GM23338 (cell line): ENCODE measurements at regions not wholly inside any gene's neighbourhood (a gene's known extent, or its start where the extent isn't known, plus 50 kb on each side); places are given as distances from the start of the nearest gene placed in this dataset.

Experiments
- ATAC-seq: fragments of 200-7000 bp; cut with Tn5 transposase; 3 replicates; pipeline ENCODE4 v1.9.1; 2020
- DNase-seq: peaks from one replicate; pipeline ENCODE4 v3.0.0-alpha.2; 2015; ENCODE audit warnings: low spot score
- H2AFZ ChIP-seq: fragments of 200-600 bp; sonication (generic); 2 replicates; pipeline ENCODE4 v1.8.0; 2016; ENCODE audit warnings: antibody characterized with exemption, mild to moderate bottlenecking, moderate library complexity
- H3F3A ChIP-seq: fragments of 200-600 bp; sonication (generic); replicated peaks from 2 replicates; pipeline ENCODE4 v1.8.0; 2017; ENCODE audit warnings: antibody characterized with exemption, mixed run types, low read depth
- H3K27ac ChIP-seq: fragments of 200-600 bp; sonication (generic); 2 replicates; pipeline ENCODE4 v1.6.1; 2016; ENCODE audit warnings: low read depth
- H3K27me3 ChIP-seq: fragments of 200-600 bp; sonication (generic); 2 replicates; pipeline ENCODE4 v1.8.0; 2016; ENCODE audit warnings: mild to moderate bottlenecking, mixed run types, moderate library complexity; ENCODE audit not compliant: insufficient read depth
- H3K36me3 ChIP-seq: fragments of 200-600 bp; sonication (generic); 2 replicates; pipeline ENCODE4 v1.8.0; 2016; ENCODE audit warnings: mild to moderate bottlenecking; ENCODE audit not compliant: insufficient read depth
- H3K4me1 ChIP-seq: fragments of 200-600 bp; sonication (generic); 2 replicates; pipeline ENCODE4 v1.8.0; 2016; ENCODE audit warnings: mild to moderate bottlenecking, moderate library complexity; ENCODE audit not compliant: insufficient read depth
- H3K4me2 ChIP-seq: fragments of 200-600 bp; sonication (generic); 2 replicates; pipeline ENCODE4 v1.7.1; 2017; ENCODE audit warnings: mixed run types
- H3K4me3 ChIP-seq: fragments of 200-600 bp; sonication (generic); 2 replicates; pipeline ENCODE4 v1.6.1; 2016; ENCODE audit warnings: mixed run types
- H3K79me2 ChIP-seq: fragments of 200-600 bp; sonication (generic); replicated peaks from 2 replicates; pipeline ENCODE4 v1.8.0; 2017; ENCODE audit warnings: mild to moderate bottlenecking; ENCODE audit not compliant: insufficient read depth
- H3K9me2 ChIP-seq: fragments of 200-600 bp; sonication (generic); 2 replicates; pipeline ENCODE4 v1.8.0; 2017; ENCODE audit not compliant: insufficient read depth
- H4K20me1 ChIP-seq: fragments of 200-600 bp; sonication (generic); replicated peaks from 2 replicates; pipeline ENCODE4 v1.8.0; 2017; ENCODE audit warnings: mild to moderate bottlenecking; ENCODE audit not compliant: insufficient read depth
- H3K27ac Mint-ChIP-seq: 2 replicates; pipeline ENCODE4 v1.8.0; 2020; ENCODE audit warnings: inconsistent platforms, mild to moderate bottlenecking, moderate library complexity, mixed read lengths
- H3K27me3 Mint-ChIP-seq: 3 replicates; pipeline ENCODE4 v1.8.0; 2022; ENCODE audit warnings: low read depth, mild to moderate bottlenecking, moderate library complexity, mixed read lengths, inconsistent platforms; ENCODE audit not compliant: insufficient read depth, poor library complexity
- H3K36me3 Mint-ChIP-seq: 3 replicates; pipeline ENCODE4 v1.8.0; 2021; ENCODE audit warnings: low read depth, mild to moderate bottlenecking, inconsistent platforms, moderate library complexity, mixed read lengths
- H3K4me1 Mint-ChIP-seq: 3 replicates; pipeline ENCODE4 v1.8.0; 2020; ENCODE audit warnings: mild to moderate bottlenecking, inconsistent platforms, mixed read lengths
- H3K4me3 Mint-ChIP-seq: 3 replicates; pipeline ENCODE4 v1.8.0; 2021; ENCODE audit warnings: moderate library complexity, mild to moderate bottlenecking, inconsistent platforms, mixed read lengths
- H3K9me3 Mint-ChIP-seq: 3 replicates; pipeline ENCODE4 v1.8.0; 2020; ENCODE audit warnings: moderate library complexity, mild to moderate bottlenecking, inconsistent platforms, mixed read lengths
- CREB1 ChIP-seq: fragments of 250-450 bp; sonication (Bioruptor Pico); IDR thresholded peaks from 2 replicates; pipeline ENCODE4 v1.5.0; 2020; ENCODE audit warnings: low read depth, mild to moderate bottlenecking, moderate library complexity
- CTCF ChIP-seq, 2 experiments: fragments of 200-600 bp in 1 of 2; sonication (generic) in 1 of 2; conservative IDR thresholded peaks; 2 replicates each; pipeline versions ENCODE4 v1.5.1 to v1.6.1; 2016 to 2017; ENCODE audit warnings: antibody characterized with exemption in 2 of 2, low read depth in 2 of 2, mild to moderate bottlenecking in 2 of 2, moderate library complexity in 1 of 2
- EZH2 ChIP-seq: fragments of 200-600 bp; sonication (generic); IDR thresholded peaks from one replicate; pipeline ENCODE4 v1.8.0; 2017; ENCODE audit warnings: antibody characterized with exemption, mild to moderate bottlenecking, low read depth; ENCODE audit not compliant: unreplicated experiment
- EZH2phosphoT487 ChIP-seq: fragments of 200-600 bp; sonication (generic); IDR thresholded peaks from one replicate; pipeline ENCODE4 v1.8.1; 2018; ENCODE audit warnings: antibody characterized with exemption; ENCODE audit not compliant: unreplicated experiment
- JUNB ChIP-seq: IDR thresholded peaks from one replicate; pipeline ENCODE4 v1.6.1; 2016; ENCODE audit warnings: antibody characterized with exemption; ENCODE audit not compliant: unreplicated experiment
- NANOG ChIP-seq: IDR thresholded peaks from 2 replicates; pipeline ENCODE4 v1.6.1; 2016; ENCODE audit warnings: antibody characterized with exemption, borderline replicate concordance
- POLR2AphosphoS5 ChIP-seq: IDR thresholded peaks from 2 replicates; pipeline ENCODE4 v1.6.1; 2016; ENCODE audit warnings: antibody characterized with exemption, low read depth
- ZNF114 ChIP-seq: fragments of 250-450 bp; sonication (Bioruptor Pico); IDR thresholded peaks from 2 replicates; pipeline ENCODE4 v1.5.0; 2020; ENCODE audit warnings: mild to moderate bottlenecking, moderate library complexity
- ZNF331 ChIP-seq: fragments of 250-450 bp; sonication (Bioruptor Pico); IDR thresholded peaks from 2 replicates; pipeline ENCODE4 v1.5.0; 2020; ENCODE audit warnings: low read depth, mild to moderate bottlenecking, moderate library complexity
- TF ChIP-seq, protein P1 (sequence below): IDR thresholded peaks from 2 replicates; pipeline ENCODE4 v1.6.1; 2016; ENCODE audit warnings: antibody characterized with exemption
- TF ChIP-seq, protein P2 (sequence below): IDR thresholded peaks from one replicate; pipeline ENCODE4 v1.6.1; 2018; ENCODE audit warnings: antibody characterized with exemption; ENCODE audit not compliant: unreplicated experiment

GRCh38 chr1:79517470-79518224 is 511.1 kb upstream of the ADGRL4 start:
- no peaks in the 10 kb centered on the region for H3K36me3 ChIP-seq
- H3K27me3 ChIP-seq = no peaks in the 10 kb centered on the region
- no peak overlapping the region for H3K27ac ChIP-seq
- ATAC-seq (no peak), DNase-seq (no peak)
- Mint-ChIP-seq H3K9me3 (peaks cover 8% of the 10 kb centered on the region; the same call in 2 of the 3 replicates), H3K4me1 (no peaks in the 10 kb centered on the region), H3K36me3 (peaks cover 8% of the 10 kb centered on the region; the same call in 1 of the 3 replicates), H3K27ac (no peak overlapping the region), H3K4me3 (no peak overlapping the region), H3K27me3 (no peaks in the 10 kb centered on the region)
- H3K4me3 ChIP-seq = no peak overlapping the region
- H3F3A ChIP-seq = no peaks in the 10 kb centered on the region
- no peaks in the 10 kb centered on the region for H3K9me2 ChIP-seq
- H3K4me1 ChIP-seq = no peaks in the 10 kb centered on the region
- no peak overlapping the region for H2AFZ ChIP-seq
- H4K20me1 ChIP-seq = no peaks in the 10 kb centered on the region
- H3K79me2 ChIP-seq = no peaks in the 10 kb centered on the region
- TF ChIP-seq CREB1 (CRISPR knock-in tag) = no peak
- no peak overlapping the region for H3K4me2 ChIP-seq

DNA sequence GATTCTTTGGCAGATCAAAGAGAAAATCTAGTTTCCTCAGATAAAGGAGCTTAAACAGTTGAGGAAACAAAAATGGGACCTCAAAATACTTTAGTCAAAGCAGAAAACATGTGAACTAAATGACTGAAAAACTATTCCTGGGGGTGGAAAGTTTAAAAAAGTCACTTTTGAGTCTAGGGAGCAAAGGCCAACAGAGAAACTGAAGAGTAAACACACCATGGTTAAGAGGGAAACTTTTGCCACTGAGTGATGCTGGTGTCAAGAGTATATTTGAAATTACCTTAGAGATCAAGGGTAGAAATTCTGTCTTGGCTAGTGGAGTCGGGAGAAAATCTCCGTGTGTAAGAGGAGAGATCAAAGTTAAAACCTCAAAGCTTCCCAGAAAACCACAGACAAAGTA is 501.2 kb upstream of the ADGRL4 start:
- H3K27ac ChIP-seq = no peak overlapping the region
- Mint-ChIP-seq H3K9me3 (no peaks in the 10 kb centered on the region; the same call in 1 of the 3 replicates), H3K4me1 (no peaks in the 10 kb centered on the region), H3K4me3 (no peak overlapping the region), H3K27me3 (peaks cover 1% of the 10 kb centered on the region), H3K27ac (no peak overlapping the region), H3K36me3 (no peaks in the 10 kb centered on the region)
- no peaks in the 10 kb centered on the region for H3K79me2 ChIP-seq
- no peak overlapping the region for H3K4me3 ChIP-seq
- no peaks in the 10 kb centered on the region for H3K36me3 ChIP-seq
- H3K4me2 ChIP-seq = no peak overlapping the region
- ATAC-seq (no peak), DNase-seq (no peak)
- no peaks in the 10 kb centered on the region for H3F3A ChIP-seq
- no peaks in the 10 kb centered on the region for H4K20me1 ChIP-seq
- peak overlapping the region; percentile 9; the same call in 1 of the 2 replicates for H2AFZ ChIP-seq
- no peaks in the 10 kb centered on the region for H3K9me2 ChIP-seq
- H3K4me1 ChIP-seq = no peaks in the 10 kb centered on the region
- H3K27me3 ChIP-seq = no peaks in the 10 kb centered on the region
- no peak for TF ChIP-seq NANOG
- no peak for TF ChIP-seq ZNF114 (CRISPR knock-in tag)
- no peak for TF ChIP-seq POLR2AphosphoS5
- TF ChIP-seq ZNF331 (CRISPR knock-in tag) = no peak
- TF ChIP-seq CREB1 (CRISPR knock-in tag) = no peak
- no peak for TF ChIP-seq EZH2
- TF ChIP-seq, protein P1, sequence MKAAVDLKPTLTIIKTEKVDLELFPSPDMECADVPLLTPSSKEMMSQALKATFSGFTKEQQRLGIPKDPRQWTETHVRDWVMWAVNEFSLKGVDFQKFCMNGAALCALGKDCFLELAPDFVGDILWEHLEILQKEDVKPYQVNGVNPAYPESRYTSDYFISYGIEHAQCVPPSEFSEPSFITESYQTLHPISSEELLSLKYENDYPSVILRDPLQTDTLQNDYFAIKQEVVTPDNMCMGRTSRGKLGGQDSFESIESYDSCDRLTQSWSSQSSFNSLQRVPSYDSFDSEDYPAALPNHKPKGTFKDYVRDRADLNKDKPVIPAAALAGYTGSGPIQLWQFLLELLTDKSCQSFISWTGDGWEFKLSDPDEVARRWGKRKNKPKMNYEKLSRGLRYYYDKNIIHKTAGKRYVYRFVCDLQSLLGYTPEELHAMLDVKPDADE = no peak
- TF ChIP-seq CTCF (conservative IDR thresholded peaks at IDR 0.05; ENCODE audit: low read depth in 2 of 2) = no peak
- TF ChIP-seq JUNB = no peak
- no peak for TF ChIP-seq EZH2phosphoT487
- TF ChIP-seq, protein P2, sequence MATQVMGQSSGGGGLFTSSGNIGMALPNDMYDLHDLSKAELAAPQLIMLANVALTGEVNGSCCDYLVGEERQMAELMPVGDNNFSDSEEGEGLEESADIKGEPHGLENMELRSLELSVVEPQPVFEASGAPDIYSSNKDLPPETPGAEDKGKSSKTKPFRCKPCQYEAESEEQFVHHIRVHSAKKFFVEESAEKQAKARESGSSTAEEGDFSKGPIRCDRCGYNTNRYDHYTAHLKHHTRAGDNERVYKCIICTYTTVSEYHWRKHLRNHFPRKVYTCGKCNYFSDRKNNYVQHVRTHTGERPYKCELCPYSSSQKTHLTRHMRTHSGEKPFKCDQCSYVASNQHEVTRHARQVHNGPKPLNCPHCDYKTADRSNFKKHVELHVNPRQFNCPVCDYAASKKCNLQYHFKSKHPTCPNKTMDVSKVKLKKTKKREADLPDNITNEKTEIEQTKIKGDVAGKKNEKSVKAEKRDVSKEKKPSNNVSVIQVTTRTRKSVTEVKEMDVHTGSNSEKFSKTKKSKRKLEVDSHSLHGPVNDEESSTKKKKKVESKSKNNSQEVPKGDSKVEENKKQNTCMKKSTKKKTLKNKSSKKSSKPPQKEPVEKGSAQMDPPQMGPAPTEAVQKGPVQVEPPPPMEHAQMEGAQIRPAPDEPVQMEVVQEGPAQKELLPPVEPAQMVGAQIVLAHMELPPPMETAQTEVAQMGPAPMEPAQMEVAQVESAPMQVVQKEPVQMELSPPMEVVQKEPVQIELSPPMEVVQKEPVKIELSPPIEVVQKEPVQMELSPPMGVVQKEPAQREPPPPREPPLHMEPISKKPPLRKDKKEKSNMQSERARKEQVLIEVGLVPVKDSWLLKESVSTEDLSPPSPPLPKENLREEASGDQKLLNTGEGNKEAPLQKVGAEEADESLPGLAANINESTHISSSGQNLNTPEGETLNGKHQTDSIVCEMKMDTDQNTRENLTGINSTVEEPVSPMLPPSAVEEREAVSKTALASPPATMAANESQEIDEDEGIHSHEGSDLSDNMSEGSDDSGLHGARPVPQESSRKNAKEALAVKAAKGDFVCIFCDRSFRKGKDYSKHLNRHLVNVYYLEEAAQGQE = no peak
